Stimulated activated CD4-positive, alpha-beta T cell treated with anti-CD3 and anti-CD28 coated beads, Interleukin-4, amount 100 ng/mL, for 1 hour (primary cell): ENCODE measurements at regions not wholly inside any gene's neighbourhood (a gene's known extent, or its start where the extent isn't known, plus 50 kb on each side); places are given as distances from the start of the nearest gene placed in this dataset.
"Not testable (repeated sequence)": the region's sequence is repeated elsewhere in the genome, so short reads cannot be mapped to it uniquely, and the experiment has no call there.

Source experiments
- DNase-seq: peaks from one replicate; pipeline ENCODE4 v3.0.0-alpha.2; 2020

DNA sequence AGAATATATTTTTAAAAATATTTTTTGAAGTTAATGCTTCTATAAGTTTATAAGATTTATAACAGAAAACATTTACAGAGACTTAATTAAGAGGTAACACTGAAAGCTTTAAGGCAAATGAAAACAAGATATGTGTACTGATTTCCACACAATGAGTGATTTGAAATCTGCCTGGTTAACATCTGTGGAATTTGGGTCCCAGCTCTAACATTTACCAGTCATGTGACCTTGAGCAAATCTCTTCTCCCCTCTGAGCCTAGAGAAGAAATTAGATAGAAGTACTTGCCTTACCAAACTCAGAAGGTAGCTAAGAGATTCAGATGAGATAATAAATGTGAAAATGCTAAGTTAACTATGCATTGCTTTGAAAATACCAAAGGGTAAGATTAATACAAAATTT, 458.8 kb upstream of the LCORL start:
- DNase-seq, result no peak

GRCh38 chr4:18479825-18480224, 458.3 kb upstream of the LCORL start:
- no peak for DNase-seq

- DNase-seq, result no peak
Measured at GRCh38 chr4:18463987-18464559, 442.5 kb upstream of the LCORL start.

DNA sequence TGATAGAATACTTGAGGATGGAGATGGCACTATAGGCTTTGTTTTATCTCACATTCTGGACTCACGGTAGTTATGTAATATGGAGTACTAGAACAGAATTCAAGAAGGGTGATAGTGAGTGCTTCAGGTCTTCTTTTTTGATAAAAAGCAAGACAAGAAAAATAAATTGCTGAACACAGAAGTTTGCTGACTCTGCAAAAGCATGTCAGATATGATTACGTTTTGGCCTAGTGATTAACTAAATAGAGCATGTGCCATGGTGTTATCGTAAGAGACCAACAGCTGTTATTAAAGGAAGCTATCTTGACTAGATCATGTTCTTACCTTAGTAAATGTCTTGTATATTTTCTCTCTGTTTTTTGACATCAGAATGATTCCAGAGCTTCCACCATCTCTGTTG, 436.9 kb upstream of the LCORL start:
- no peak for DNase-seq

DNA sequence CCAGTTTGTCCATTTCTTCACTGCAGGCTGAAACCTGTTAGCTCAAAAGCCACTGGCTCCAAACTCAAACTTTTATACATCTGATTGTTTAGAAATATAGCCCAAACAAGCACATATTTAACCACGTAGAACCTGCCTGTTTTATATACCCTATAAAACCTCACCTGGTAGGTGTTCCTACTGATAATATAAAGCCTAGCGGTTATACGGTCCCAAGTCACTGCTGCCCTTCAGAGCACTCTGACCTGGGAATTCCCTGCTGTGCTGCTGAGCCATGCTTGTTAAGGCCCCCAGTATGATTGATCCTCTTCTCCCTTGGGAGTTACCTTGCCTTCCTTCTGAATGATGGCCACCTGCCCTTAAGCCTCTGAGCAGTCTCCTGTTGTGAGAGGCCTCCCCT, 432.8 kb upstream of the LCORL start:
- DNase-seq, result no peak

GRCh38 chr4:18445110-18445509, 423.6 kb upstream of the LCORL start:
- DNase-seq, result no peak

GRCh38 chr4:18444206-18444605, 422.7 kb upstream of the LCORL start:
- no peak for DNase-seq

DNA sequence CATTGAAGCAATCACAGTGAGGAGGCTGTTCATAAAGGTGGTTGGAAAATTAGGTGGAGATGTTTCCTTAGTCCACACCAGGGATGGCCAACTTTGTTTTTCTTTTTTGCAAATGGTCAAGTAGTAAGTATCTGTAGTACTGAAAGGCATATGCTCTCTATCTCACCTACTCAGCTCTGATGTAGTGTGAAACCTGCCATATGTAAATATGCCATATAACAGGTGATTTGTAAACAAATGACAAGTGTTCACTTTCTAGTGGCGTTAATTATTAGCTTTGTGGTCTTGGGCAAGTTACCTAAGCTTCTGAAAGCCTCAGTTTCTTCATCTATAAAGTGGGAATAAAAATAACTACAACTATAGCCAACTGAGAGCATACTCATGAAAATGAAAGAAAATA, 421.4 kb upstream of the LCORL start:
- no peak for DNase-seq

GRCh38 chr4:18441676-18442075, 420.1 kb upstream of the LCORL start:
- no peak for DNase-seq

DNA sequence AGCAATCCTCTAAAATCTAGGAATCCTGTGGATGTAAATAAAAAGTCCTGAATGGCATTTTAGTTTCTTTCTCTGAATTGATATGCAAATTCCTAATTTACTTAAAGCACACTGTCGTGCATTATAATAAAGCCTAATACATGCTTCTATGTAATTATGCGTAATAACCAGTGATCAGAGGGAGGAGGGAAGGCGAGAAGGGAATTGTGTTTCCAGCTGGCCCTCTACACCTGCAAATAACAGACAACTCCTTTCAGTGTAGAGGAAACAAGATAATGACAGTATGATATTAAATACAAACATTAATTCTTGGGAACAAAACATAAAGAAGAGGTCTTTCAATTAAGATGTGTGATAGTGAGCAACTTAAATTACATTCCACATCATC, 419.6 kb upstream of the LCORL start:
- no peak for DNase-seq

DNA sequence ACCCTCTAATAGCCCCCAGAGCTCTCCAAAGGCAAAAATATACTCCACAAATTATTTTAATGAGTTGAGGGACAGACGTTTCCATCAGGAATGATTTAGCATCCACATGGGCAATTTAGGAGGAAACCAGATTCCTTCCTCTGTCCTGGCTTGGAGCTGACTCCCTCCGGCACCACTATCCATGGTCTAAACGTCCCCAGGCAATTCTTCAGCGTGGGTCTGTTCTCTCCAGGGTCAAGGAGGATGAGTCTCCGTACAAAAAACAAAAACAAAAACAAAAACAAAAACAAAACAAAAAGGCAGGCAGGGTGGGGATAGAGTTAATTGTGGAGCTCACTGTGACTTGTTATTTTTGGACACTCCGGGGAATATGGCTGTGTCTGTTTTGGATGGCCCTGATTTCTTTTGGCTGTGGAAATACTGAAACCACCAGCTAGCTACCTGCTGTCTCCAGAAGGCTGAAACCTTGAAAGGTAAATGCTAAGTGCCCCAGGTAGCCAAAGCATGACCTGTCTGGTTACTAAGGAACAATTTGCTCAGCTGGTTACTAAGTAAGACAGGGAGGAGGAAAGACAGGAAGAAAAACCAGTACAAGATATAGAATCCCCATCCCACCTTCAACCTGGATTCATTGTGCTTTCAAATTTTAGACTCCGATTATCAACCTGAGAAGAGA, 419.1 kb upstream of the LCORL start:
- no peak for DNase-seq

GRCh38 chr4:18439311-18439710, 417.8 kb upstream of the LCORL start:
- DNase-seq, result no peak

GRCh38 chr4:18435781-18436180, 414.2 kb upstream of the LCORL start:
- no peak for DNase-seq

DNA sequence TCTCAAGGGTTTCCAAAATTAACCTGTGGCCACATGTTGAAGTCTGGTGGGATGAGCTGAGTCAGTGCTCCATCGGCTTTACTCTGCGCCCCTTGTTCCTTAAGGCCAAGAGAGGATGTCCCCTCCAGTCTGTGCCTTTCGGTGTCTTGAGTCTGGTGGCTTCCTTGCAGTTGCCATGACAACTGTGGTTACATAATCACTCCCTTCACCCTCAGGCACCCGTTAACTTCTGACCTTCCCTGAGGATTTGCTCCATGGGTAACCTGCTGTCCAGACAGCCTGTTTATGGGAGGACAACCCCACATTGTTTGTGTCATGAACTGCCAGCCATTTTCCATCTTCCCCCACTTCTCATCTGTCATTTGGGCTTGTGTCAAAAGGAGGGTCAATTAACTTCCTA, 401.1 kb upstream of the LCORL start:
- no peak for DNase-seq

DNA sequence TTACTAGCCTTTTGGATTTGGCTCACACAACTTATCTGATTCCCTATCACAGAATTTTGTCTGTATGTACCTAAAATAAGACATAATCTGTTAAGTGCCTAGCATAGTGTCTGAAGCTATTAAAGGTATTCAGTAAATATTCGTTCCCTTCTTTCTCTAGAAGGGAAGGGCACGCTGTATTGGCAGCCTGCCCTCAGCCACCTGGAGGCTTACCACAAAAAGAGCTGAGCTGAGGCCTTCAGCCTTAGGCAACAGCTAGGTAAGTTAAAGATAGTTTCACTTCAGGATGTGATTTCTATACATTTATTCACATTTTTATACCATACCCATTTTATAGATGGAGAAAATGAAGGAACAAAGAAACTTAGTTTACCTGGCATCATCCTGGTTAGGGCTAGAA, 400.0 kb upstream of the LCORL start:
- no peak for DNase-seq

DNA sequence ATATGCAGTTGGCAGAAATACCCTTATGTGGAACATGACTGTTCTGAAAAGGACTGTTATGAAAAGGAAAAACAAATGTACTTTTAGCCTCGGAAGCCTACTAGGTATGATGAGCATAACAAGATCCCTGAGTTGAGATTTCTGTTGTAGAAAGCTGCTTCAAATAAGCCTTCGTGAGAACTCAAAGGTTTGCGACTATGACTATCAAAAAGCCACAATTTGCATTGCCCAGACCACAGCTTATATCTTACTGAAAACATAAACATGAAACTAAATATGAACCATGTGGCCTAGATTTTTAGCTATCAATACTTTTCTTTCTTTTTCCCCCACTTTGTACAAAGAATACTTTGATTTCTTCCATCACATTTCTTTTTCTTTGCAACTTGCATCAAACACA, 398.2 kb upstream of the LCORL start:
- no peak for DNase-seq

- not testable (repeated sequence) for DNase-seq
Measured at GRCh38 chr4:18418195-18418898, 396.8 kb upstream of the LCORL start.

DNA sequence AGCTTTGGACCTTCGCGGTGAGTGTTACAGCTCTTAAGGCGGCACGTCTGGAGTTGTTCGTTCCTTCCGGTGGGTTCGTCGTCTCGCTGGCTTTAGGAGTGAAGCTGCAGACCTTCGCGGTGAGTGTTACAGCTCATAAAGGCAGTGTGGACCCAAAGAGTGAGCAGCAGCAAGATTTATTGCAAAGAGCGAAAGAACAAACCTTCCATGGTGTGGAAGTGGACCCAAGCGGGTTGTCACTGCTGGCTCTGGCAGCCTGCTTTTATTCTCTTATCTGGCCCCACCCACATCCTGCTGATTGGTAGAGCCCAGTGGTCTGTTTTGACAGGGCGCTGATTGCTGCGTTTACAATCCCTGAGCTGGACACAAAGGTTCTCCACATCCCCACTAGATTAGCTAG, 396.1 kb upstream of the LCORL start:
- not testable (repeated sequence) for DNase-seq

DNA sequence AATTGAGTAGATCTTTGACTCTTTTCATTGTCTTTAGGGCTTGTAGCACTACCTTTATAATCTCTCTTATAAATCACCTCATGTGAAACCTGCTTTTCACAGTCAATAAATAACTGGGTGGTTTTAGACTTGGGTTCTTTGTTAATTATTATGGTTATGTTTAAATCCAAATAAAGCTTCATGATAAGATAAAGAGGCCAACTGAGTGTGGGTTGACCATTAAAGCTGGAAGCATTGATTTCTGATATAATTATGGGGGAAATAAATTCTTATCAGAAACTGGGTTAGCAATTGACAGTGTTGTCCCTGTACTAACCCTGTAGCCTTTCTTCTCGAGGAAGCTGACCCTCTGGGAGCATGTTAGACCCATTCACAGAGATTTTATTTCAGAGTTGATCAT, 384.7 kb upstream of the LCORL start:
- DNase-seq, result no peak

- no peak for DNase-seq
Measured at GRCh38 chr4:18405054-18405453, 383.5 kb upstream of the LCORL start.

- DNase-seq, result no peak
Measured at GRCh38 chr4:18404642-18405041, 383.1 kb upstream of the LCORL start.

GRCh38 chr4:18403327-18403726, 381.8 kb upstream of the LCORL start:
- DNase-seq, result no peak

DNA sequence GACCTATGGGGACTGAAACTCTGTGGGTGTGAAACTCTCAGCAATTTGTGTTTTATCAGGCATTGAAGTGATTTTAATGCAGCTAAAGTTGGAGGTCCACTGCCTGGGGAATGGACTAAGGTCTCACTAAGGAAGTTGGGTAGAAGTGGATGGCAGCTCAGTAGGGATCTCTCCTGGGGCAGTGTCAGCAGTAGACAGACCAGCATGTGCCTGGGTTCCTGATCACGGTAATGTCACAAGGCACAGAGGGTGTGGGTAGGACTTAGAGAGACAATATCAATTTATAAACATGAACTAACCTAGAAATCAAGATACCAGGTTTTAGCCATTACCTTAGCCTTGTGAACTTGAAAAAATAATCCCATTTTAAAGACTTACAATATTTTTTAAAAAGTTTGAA, 380.3 kb upstream of the LCORL start:
- no peak for DNase-seq

DNA sequence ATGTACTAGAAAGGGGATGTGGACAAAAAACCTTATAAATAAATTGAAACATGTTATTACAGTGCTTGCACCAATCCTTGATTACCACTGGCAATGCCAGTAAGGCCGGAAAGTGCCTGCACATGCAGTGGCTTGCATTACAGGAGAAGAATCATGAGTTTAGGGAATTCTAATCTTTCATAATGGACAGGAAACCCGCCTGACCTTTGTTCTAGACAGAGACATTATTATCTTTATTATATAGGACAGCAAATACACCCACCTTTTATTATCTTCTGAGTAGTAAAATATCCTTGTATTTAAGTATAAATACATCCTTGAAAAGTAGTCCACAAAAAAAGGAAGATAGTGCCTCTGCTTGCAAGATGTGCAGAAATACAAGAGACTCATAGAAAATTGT, 379.9 kb upstream of the LCORL start:
- DNase-seq, result no peak

DNA sequence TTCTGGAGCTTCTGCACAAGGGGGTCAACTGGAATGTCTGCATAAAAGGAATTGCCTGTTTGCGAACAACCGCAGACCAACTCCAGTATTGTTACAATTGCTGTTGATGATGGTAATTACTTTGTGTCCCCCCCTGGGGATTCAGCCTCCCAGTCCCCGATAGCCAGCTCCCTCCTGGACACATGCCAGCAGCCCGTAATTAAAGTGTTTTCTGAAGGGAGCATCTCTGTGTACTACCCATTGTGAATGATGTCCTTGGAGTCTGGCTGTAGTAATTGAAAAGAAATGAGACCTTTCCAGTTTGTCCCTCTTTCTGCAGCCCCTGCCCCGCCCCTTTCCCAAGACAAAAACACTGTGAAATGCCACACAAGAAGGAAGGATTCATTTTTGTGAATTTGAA, 377.1 kb upstream of the LCORL start:
- DNase-seq, result no peak
